NCI-H146 treated with DMSO at 0.1 percent for 48 hours (cell line): ENCODE measurements at regions not wholly inside any gene's neighbourhood (a gene's known extent, or its start where the extent isn't known, plus 50 kb on each side); places are given as distances from the start of the nearest gene placed in this dataset.
"Not testable (repeated sequence)": the region's sequence is repeated elsewhere in the genome, so short reads cannot be mapped to it uniquely, and the experiment has no call there.

ENCODE experiments used
- DNase-seq: peaks from one replicate; lab custom pipeline; 2025; ENCODE audit not compliant: unreplicated experiment; lab: John Stamatoyannopoulos, UW

GRCh38 chr1:29801003-29801402, 564.7 kb downstream of the PTPRU start:
- no peak for DNase-seq

- DNase-seq, result no peak
Observed at GRCh38 chr1:29800522-29800956, 564.2 kb downstream of the PTPRU start.

GRCh38 chr1:29800120-29800519, 563.8 kb downstream of the PTPRU start:
- no peak for DNase-seq

GRCh38 chr1:29798699-29799566, 562.6 kb downstream of the PTPRU start:
- DNase-seq, result no peak

GRCh38 chr1:29797125-29797524, 560.8 kb downstream of the PTPRU start:
- DNase-seq, result not testable (repeated sequence)

- not testable (repeated sequence) for DNase-seq
Observed at GRCh38 chr1:29795965-29796364, 559.6 kb downstream of the PTPRU start.

- no peak for DNase-seq
Observed at GRCh38 chr1:29793653-29794348, 557.5 kb downstream of the PTPRU start.

- DNase-seq, result peak; percentile 31
Observed at GRCh38 chr1:29793101-29793546, 556.8 kb downstream of the PTPRU start.

- no peak for DNase-seq
Observed at GRCh38 chr1:29789910-29790247, 553.6 kb downstream of the PTPRU start.

- no peak for DNase-seq
Observed at GRCh38 chr1:29789221-29789909, 553.0 kb downstream of the PTPRU start.

- DNase-seq, result no peak
Observed at GRCh38 chr1:29786791-29787732, 550.7 kb downstream of the PTPRU start.

- DNase-seq, result no peak
Observed at GRCh38 chr1:29786195-29786594, 549.9 kb downstream of the PTPRU start.

- DNase-seq, result no peak
Observed at GRCh38 chr1:29785554-29785953, 549.2 kb downstream of the PTPRU start.

- DNase-seq, result no peak
Observed at GRCh38 chr1:29785137-29785527, 548.8 kb downstream of the PTPRU start.

GRCh38 chr1:29784276-29785136, 548.2 kb downstream of the PTPRU start:
- no peak for DNase-seq

GRCh38 chr1:29783508-29784275, 547.4 kb downstream of the PTPRU start:
- DNase-seq, result no peak

GRCh38 chr1:29782846-29783507, 546.7 kb downstream of the PTPRU start:
- no peak for DNase-seq

- DNase-seq, result no peak
Observed at GRCh38 chr1:29779146-29779545, 542.8 kb downstream of the PTPRU start.
